Keratinocyte (primary cell): ENCODE measurements at regions not wholly inside any gene's neighbourhood (a gene's known extent, or its start where the extent isn't known, plus 50 kb on each side); places are given as distances from the start of the nearest gene placed in this dataset.

ENCODE experiments used
- DNase-seq: peaks from one replicate; pipeline ENCODE4 v3.0.0-alpha.2; 2011; ENCODE audit warnings: low read depth, missing footprints, low spot score
- FAIRE-seq: peaks from 2 replicates; lab custom pipeline; 2011; peaks lifted over from hg19 to GRCh38; lab: Jason Lieb, UNC
- H2AFZ ChIP-seq: 2 replicates; pipeline ENCODE4 v1.6.0; 2012; ENCODE audit warnings: low read length, control low read depth, inconsistent platforms; ENCODE audit not compliant: control insufficient read depth
- H3K27ac ChIP-seq: 2 replicates; pipeline ENCODE4 v1.5.1; 2011; ENCODE audit warnings: low read length; ENCODE audit not compliant: control insufficient read depth, insufficient read depth
- H3K27me3 ChIP-seq: 3 replicates; pipeline ENCODE4 v1.6.0; 2011; ENCODE audit warnings: low read length; ENCODE audit not compliant: control insufficient read depth, insufficient read depth; ENCODE audit errors: extremely low read depth
- H3K36me3 ChIP-seq, 2 experiments: 2 replicates in 1 of 2; 3 replicates in 1 of 2; pipeline ENCODE4 v1.5.1; 2011; ENCODE audit warnings: low read length in 2 of 2, mild to moderate bottlenecking in 1 of 2; ENCODE audit not compliant: control insufficient read depth in 2 of 2, insufficient read depth in 2 of 2; ENCODE audit errors: extremely low read depth in 1 of 2
- H3K4me1 ChIP-seq: 3 replicates; pipeline ENCODE4 v1.5.1; 2011; ENCODE audit warnings: low read length; ENCODE audit not compliant: control insufficient read depth, insufficient read depth; ENCODE audit errors: extremely low read depth
- H3K4me2 ChIP-seq: 3 replicates; pipeline ENCODE4 v1.6.0; 2011; ENCODE audit warnings: low read depth, low read length; ENCODE audit not compliant: control insufficient read depth, insufficient read depth; ENCODE audit errors: extremely low read depth
- H3K4me3 ChIP-seq, 3 experiments: fragments of 200-600 bp in 1 of 3; sonication (generic) in 1 of 3; 2 replicates in 2 of 3; 3 replicates in 1 of 3; pipeline ENCODE4 v1.5.1; 2011 to 2016; ENCODE audit warnings: low read length in 3 of 3, mild to moderate bottlenecking in 3 of 3, control low read depth in 2 of 3, inconsistent platforms in 1 of 3, low read depth in 1 of 3, mixed read lengths in 1 of 3, mixed run types in 1 of 3, moderate library complexity in 1 of 3; ENCODE audit not compliant: control insufficient read depth in 2 of 3, insufficient read depth in 2 of 3; ENCODE audit errors: extremely low read depth in 1 of 3
- H3K79me2 ChIP-seq: 2 replicates; pipeline ENCODE4 v1.6.0; 2012; ENCODE audit warnings: low read length; ENCODE audit not compliant: control insufficient read depth, insufficient read depth
- H3K9ac ChIP-seq: 3 replicates; pipeline ENCODE4 v1.6.0; 2011; ENCODE audit warnings: low read length; ENCODE audit not compliant: control insufficient read depth, insufficient read depth; ENCODE audit errors: extremely low read depth
- H3K9me1 ChIP-seq: 3 replicates; pipeline ENCODE4 v1.6.0; 2011; ENCODE audit warnings: low read length; ENCODE audit not compliant: control insufficient read depth, insufficient read depth; ENCODE audit errors: extremely low read depth
- H3K9me3 ChIP-seq: 2 replicates; pipeline ENCODE4 v1.5.1; 2012; ENCODE audit warnings: low read depth, low read length; ENCODE audit not compliant: control insufficient read depth
- H4K20me1 ChIP-seq: 3 replicates; pipeline ENCODE4 v1.6.0; 2011; ENCODE audit warnings: low read length; ENCODE audit not compliant: control insufficient read depth, insufficient read depth; ENCODE audit errors: extremely low read depth
- CTCF ChIP-seq, 3 experiments: IDR thresholded peaks in 1 of 3; conservative IDR thresholded peaks in 1 of 3; optimal IDR thresholded peaks in 1 of 3; 2 replicates in 2 of 3; 3 replicates in 1 of 3; pipeline versions ENCODE3 to v1.5.1; 2011; ENCODE audit warnings: low read length in 3 of 3, mild to moderate bottlenecking in 3 of 3, moderate library complexity in 2 of 3, control low read depth in 1 of 3, inconsistent platforms in 1 of 3; ENCODE audit not compliant: insufficient read depth in 2 of 3; ENCODE audit errors: extremely low read depth in 1 of 3
- EZH2 ChIP-seq: IDR thresholded peaks from one replicate; pipeline ENCODE4 v1.6.1; 2012; ENCODE audit warnings: inconsistent platforms, mild to moderate bottlenecking, low read length, moderate library complexity
- dilution Hi-C: fragments of 300-500 bp; cut with MboI; formaldehyde crosslinking; loops from one replicate; pipeline ENCODE4 v1.7.0; 2020; ENCODE audit warnings: low sequenced_read_pairs; ENCODE audit not compliant: extremely low pct_ligation_motif_present

GRCh38 chr3:115354010-115354409 is 206.9 kb upstream of the ZBTB20 start:
- dilution Hi-C loops, result no loop called here
- Histone ChIP-seq H3K9me1 (no peaks in the 10 kb centered on the region), H3K9ac (no peak overlapping the region), H3K79me2 (no peaks in the 10 kb centered on the region), H3K36me3 (no peaks in the 10 kb centered on the region), H3K27ac (no peak overlapping the region), H3K4me3 (no peak overlapping the region), H3K9me3 (no peaks in the 10 kb centered on the region), H4K20me1 (no peaks in the 10 kb centered on the region), H3K27me3 (no peaks in the 10 kb centered on the region), H2AFZ (no peak overlapping the region), H3K4me2 (no peak overlapping the region), H3K4me1 (no peaks in the 10 kb centered on the region)
- no peak for FAIRE-seq
- DNase-seq, result no peak
- TF ChIP-seq EZH2, result no peak
- TF ChIP-seq CTCF (optimal IDR thresholded peaks at IDR 0.05 in 1 of 3, IDR thresholded peaks at IDR 0.05 in 1 of 3, conservative IDR thresholded peaks at IDR 0.05 in 1 of 3; ENCODE audit: extremely low read depth in 1 of 3, insufficient read depth in 2 of 3, low read length in 3 of 3), result no peak

- FAIRE-seq (no peak), DNase-seq (no peak)
- Histone ChIP-seq H3K4me2 (no peak overlapping the region), H3K4me1 (no peaks in the 10 kb centered on the region), H3K4me3 (no peak overlapping the region), H3K36me3 (no peaks in the 10 kb centered on the region), H4K20me1 (no peaks in the 10 kb centered on the region), H3K27me3 (no peaks in the 10 kb centered on the region), H3K27ac (no peak overlapping the region), H2AFZ (no peak overlapping the region), H3K79me2 (no peaks in the 10 kb centered on the region), H3K9me1 (no peaks in the 10 kb centered on the region), H3K9me3 (no peaks in the 10 kb centered on the region), H3K9ac (no peak overlapping the region)
- TF ChIP-seq CTCF (optimal IDR thresholded peaks at IDR 0.05 in 1 of 3, IDR thresholded peaks at IDR 0.05 in 1 of 3, conservative IDR thresholded peaks at IDR 0.05 in 1 of 3; ENCODE audit: extremely low read depth in 1 of 3, insufficient read depth in 2 of 3, low read length in 3 of 3), result no peak
- dilution Hi-C loops, result no loop called here
Observed at GRCh38 chr3:115357456-115357855, 210.4 kb upstream of the ZBTB20 start.
